HEK293 (cell line): ENCODE measurements at regions not wholly inside any gene's neighbourhood (a gene's known extent, or its start where the extent isn't known, plus 50 kb on each side); places are given as distances from the start of the nearest gene placed in this dataset.

Source experiments
- CTCF ChIA-PET: fragments of 350-600 bp; formaldehyde crosslinking; extraction: SDS; loops from one replicate; lab custom pipeline; 2021; ENCODE audit warnings: antibody characterized with exemption; lab: Yijun Ruan, JAX
- POLR2A ChIA-PET: fragments of 300-600 bp; formaldehyde crosslinking; extraction: SDS; loops from one replicate; lab custom pipeline; 2020; ENCODE audit warnings: antibody characterized with exemption, inconsistent platforms; lab: Yijun Ruan, JAX
- H3K27ac ChIP-seq: fragments of 200-500 bp; sonication (Bioruptor generic); 2 replicates; pipeline ENCODE4 v1.5.1; 2014; ENCODE audit warnings: low read depth, low read length, control low read depth, inconsistent platforms; ENCODE audit errors: extremely low read depth
- H3K36me3 ChIP-seq, 2 experiments: fragments of 200-500 bp in 1 of 2; sonication (Bioruptor generic) in 1 of 2; 1 replicate in 1 of 2; 2 replicates in 1 of 2; pipeline ENCODE4 v1.5.1; 2014 to 2017; ENCODE audit warnings: inconsistent platforms in 2 of 2, low read length in 2 of 2; ENCODE audit not compliant: control insufficient read depth in 2 of 2, insufficient read depth in 1 of 2
- H3K4me1 ChIP-seq: fragments of 200-500 bp; sonication (Bioruptor generic); 2 replicates; pipeline ENCODE4 v1.5.1; 2014; ENCODE audit warnings: mild to moderate bottlenecking, low read length, inconsistent platforms; ENCODE audit not compliant: control insufficient read depth, insufficient read depth
- H3K4me3 ChIP-seq: 2 replicates; pipeline ENCODE4 v1.5.1; 2011; ENCODE audit warnings: low read depth, mild to moderate bottlenecking, control low read depth, low read length, moderate library complexity
- H3K9me3 ChIP-seq: fragments of 200-500 bp; sonication (Bioruptor generic); 2 replicates; pipeline ENCODE4 v1.5.1; 2014; ENCODE audit warnings: low read depth, low read length, inconsistent platforms; ENCODE audit not compliant: control insufficient read depth, insufficient read depth
- BCL6B ChIP-seq: fragments of 450-650 bp; formaldehyde crosslinking; IDR thresholded peaks from 2 replicates; pipeline ENCODE4 v1.5.1; 2017; ENCODE audit warnings: missing biosample characterization, missing genetic modification characterization
- EGR2 ChIP-seq: fragments of 450-650 bp; formaldehyde crosslinking; IDR thresholded peaks from 2 replicates; pipeline ENCODE4 v1.5.1; 2016; ENCODE audit warnings: low read depth, missing biosample characterization, missing genetic modification characterization
- GLI2 ChIP-seq: fragments of 450-650 bp; formaldehyde crosslinking; IDR thresholded peaks from 2 replicates; pipeline ENCODE4; 2017; ENCODE audit warnings: missing biosample characterization, missing genetic modification characterization, low read depth, borderline replicate concordance
- HIC1 ChIP-seq: fragments of 450-650 bp; formaldehyde crosslinking; IDR thresholded peaks from 2 replicates; pipeline ENCODE4 v1.5.1; 2016; ENCODE audit warnings: missing biosample characterization, missing genetic modification characterization
- SP3 ChIP-seq: fragments of 450-650 bp; formaldehyde crosslinking; IDR thresholded peaks from 2 replicates; pipeline ENCODE4 v1.5.1; 2016; ENCODE audit warnings: missing biosample characterization, missing genetic modification characterization
- SP7 ChIP-seq: fragments of 450-650 bp; formaldehyde crosslinking; IDR thresholded peaks from 2 replicates; pipeline ENCODE4 v1.5.1; 2016; ENCODE audit warnings: missing biosample characterization, missing genetic modification characterization
- ZBTB10 ChIP-seq: fragments of 450-650 bp; formaldehyde crosslinking; IDR thresholded peaks from 2 replicates; pipeline ENCODE4 v1.5.1; 2016; ENCODE audit warnings: missing biosample characterization, missing genetic modification characterization
- ZNF155 ChIP-seq: fragments of 450-650 bp; formaldehyde crosslinking; IDR thresholded peaks from 2 replicates; pipeline ENCODE4 v1.5.1; 2016; ENCODE audit warnings: missing biosample characterization, missing genetic modification characterization
- ZNF2 ChIP-seq: fragments of 450-650 bp; formaldehyde crosslinking; IDR thresholded peaks from 2 replicates; pipeline ENCODE4 v1.5.1; 2016; ENCODE audit warnings: missing biosample characterization, missing genetic modification characterization
- ZNF202 ChIP-seq: fragments of 450-650 bp; formaldehyde crosslinking; IDR thresholded peaks from 2 replicates; pipeline ENCODE4 v1.5.1; 2016; ENCODE audit warnings: missing biosample characterization, missing genetic modification characterization, borderline replicate concordance
- ZNF311 ChIP-seq: fragments of 450-650 bp; formaldehyde crosslinking; IDR thresholded peaks from 2 replicates; pipeline ENCODE4 v1.5.1; 2017; ENCODE audit warnings: missing biosample characterization, missing genetic modification characterization, borderline replicate concordance
- ZNF341 ChIP-seq: fragments of 450-650 bp; formaldehyde crosslinking; IDR thresholded peaks from 2 replicates; pipeline ENCODE4; 2016; ENCODE audit warnings: low read depth, missing biosample characterization, missing genetic modification characterization
- ZNF366 ChIP-seq: fragments of 450-650 bp; formaldehyde crosslinking; conservative IDR thresholded peaks from 2 replicates; pipeline ENCODE4 v1.5.1; 2016; ENCODE audit warnings: missing biosample characterization, missing genetic modification characterization
- ZNF37A ChIP-seq: fragments of 450-650 bp; IDR thresholded peaks from 2 replicates; pipeline ENCODE4 v1.5.1; 2018; ENCODE audit warnings: missing biosample characterization, missing genetic modification characterization
- ZNF548 ChIP-seq: fragments of 450-650 bp; formaldehyde crosslinking; IDR thresholded peaks from 2 replicates; pipeline ENCODE4 v1.5.1; 2016; ENCODE audit warnings: missing biosample characterization, missing genetic modification characterization
- ZNF791 ChIP-seq: fragments of 450-650 bp; formaldehyde crosslinking; IDR thresholded peaks from 2 replicates; pipeline ENCODE4 v1.5.1; 2016; ENCODE audit warnings: missing biosample characterization, missing genetic modification characterization
- ZNF830 ChIP-seq: fragments of 450-650 bp; IDR thresholded peaks from 2 replicates; pipeline ENCODE4 v1.5.0; 2018; ENCODE audit warnings: missing biosample characterization, missing genetic modification characterization, low read depth, mild to moderate bottlenecking, moderate library complexity
- ZSCAN23 ChIP-seq: fragments of 450-650 bp; formaldehyde crosslinking; IDR thresholded peaks from 2 replicates; pipeline ENCODE4 v1.5.1; 2016; ENCODE audit warnings: missing biosample characterization, missing genetic modification characterization
- TF ChIP-seq, protein P1 (sequence below): fragments of 450-650 bp; formaldehyde crosslinking; IDR thresholded peaks from 2 replicates; pipeline ENCODE4 v1.5.1; 2016; ENCODE audit warnings: missing biosample characterization, missing genetic modification characterization

DNA sequence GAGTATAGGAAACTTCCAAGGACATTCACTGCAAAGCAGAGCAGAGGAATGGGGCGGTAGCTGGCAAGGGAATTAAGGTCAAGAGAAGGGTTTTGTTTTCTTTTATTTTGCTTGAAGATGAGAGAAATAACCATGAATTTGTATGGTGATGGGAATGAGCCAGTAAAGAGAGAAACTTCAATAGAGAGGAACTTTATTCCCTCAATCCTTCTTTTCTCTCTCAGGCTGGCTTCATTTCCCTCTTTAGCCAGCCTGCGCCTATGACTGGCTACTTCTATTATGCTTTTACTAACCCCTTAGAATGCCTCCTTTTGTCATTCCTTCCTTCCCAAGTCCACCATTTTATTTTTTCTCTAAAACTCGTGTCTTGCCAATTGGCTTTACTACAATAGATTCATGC, 101.4 kb upstream of the CEP85L start:
- no peak overlapping the region for H3K4me3 ChIP-seq

More for the DNA sequence above, 101.4 kb upstream of the CEP85L start:
- POLR2A ChIA-PET, result no interaction called here
- Histone ChIP-seq H3K27ac (no peak overlapping the region), H3K9me3 (no peaks in the 10 kb centered on the region), H3K4me1 (peaks cover 5% of the 10 kb centered on the region; the same call in 1 of the 2 replicates)
- CTCF ChIA-PET, result no interaction called here
- no peak for TF ChIP-seq ZNF791 (tag by site-specific recombination)
- no peak for TF ChIP-seq ZNF830
- no peak for TF ChIP-seq ZNF341 (tag by site-specific recombination)
- no peak for TF ChIP-seq ZNF311
- no peak for TF ChIP-seq ZNF366 (tag by site-specific recombination)
- no peak for TF ChIP-seq SP3 (tag by site-specific recombination)
- TF ChIP-seq SP7 (tag by site-specific recombination), result no peak
- TF ChIP-seq ZNF155 (tag by site-specific recombination), result no peak
- no peak for TF ChIP-seq ZSCAN23 (tag by site-specific recombination)
- TF ChIP-seq HIC1 (tag by site-specific recombination), result no peak
- no peak for TF ChIP-seq ZNF548 (tag by site-specific recombination)
- no peak for TF ChIP-seq GLI2 (tag by site-specific recombination)
- no peak for TF ChIP-seq ZNF37A (tag by site-specific recombination)
- TF ChIP-seq, protein P1, sequence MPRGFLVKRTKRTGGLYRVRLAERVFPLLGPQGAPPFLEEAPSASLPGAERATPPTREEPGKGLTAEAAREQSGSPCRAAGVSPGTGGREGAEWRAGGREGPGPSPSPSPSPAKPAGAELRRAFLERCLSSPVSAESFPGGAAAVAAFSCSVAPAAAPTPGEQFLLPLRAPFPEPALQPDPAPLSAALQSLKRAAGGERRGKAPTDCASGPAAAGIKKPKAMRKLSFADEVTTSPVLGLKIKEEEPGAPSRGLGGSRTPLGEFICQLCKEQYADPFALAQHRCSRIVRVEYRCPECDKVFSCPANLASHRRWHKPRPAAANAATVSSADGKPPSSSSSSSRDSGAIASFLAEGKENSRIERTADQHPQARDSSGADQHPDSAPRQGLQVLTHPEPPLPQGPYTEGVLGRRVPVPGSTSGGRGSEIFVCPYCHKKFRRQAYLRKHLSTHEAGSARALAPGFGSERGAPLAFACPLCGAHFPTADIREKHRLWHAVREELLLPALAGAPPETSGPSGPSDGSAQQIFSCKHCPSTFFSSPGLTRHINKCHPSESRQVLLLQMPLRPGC, result no peak
- no peak for TF ChIP-seq ZNF2 (tag by site-specific recombination)
- TF ChIP-seq BCL6B (tag by site-specific recombination), result no peak
- no peak for TF ChIP-seq EGR2 (tag by site-specific recombination)
- no peak for TF ChIP-seq ZNF202 (tag by site-specific recombination)
- no peak for TF ChIP-seq ZBTB10 (tag by site-specific recombination)
- TF ChIP-seq, all 188 proteins: peak for 0
- no peaks in the 10 kb centered on the region for H3K36me3 ChIP-seq
